ENCODE measurements at regions not wholly inside any gene's neighbourhood (a gene's known extent, or its start where the extent isn't known, plus 50 kb on each side); places are given as distances from the start of the nearest gene placed in this dataset.

- ChIA-PET POLR2A (ENCODE audit: partially characterized antibody) (no interaction called here), CTCF (ENCODE audit: partially characterized antibody) (interaction anchor here (5.6 kb wide), 1 partner anchor 12 kb away, joined by 50 read pairs; no protein-coding TSS in a partner anchor)
- Histone ChIP-seq H4K91ac (replicated peaks; ENCODE audit: insufficient read length, low read length) (no peak overlapping the region), H3K23ac (ENCODE audit: insufficient read length) (no peak overlapping the region), H2AK5ac (ENCODE audit: low read depth, low read length) (no peak overlapping the region), H4K5ac (ENCODE audit: insufficient read length, low read depth, low read length) (no peak overlapping the region), H3K4me1 (replicated peaks in 1 of 4; ENCODE audit: control insufficient read depth in 3 of 4, insufficient read depth in 4 of 4, low read length in 3 of 4) (no peaks in the 10 kb centered on the region), H2AFZ (ENCODE audit: low read length) (no peak overlapping the region), H3K18ac (ENCODE audit: extremely low read depth, low read length) (no peak overlapping the region), H4K8ac (ENCODE audit: extremely low read depth, insufficient read depth, low read length) (no peak overlapping the region), H3K4me2 (ENCODE audit: insufficient read depth in 1 of 2, low read depth in 2 of 2, low read length in 2 of 2) (no peak overlapping the region), H3K4ac (replicated peaks; ENCODE audit: insufficient read length, low read depth, low read length) (no peak overlapping the region), H2BK12ac (ENCODE audit: low read depth, low read length) (no peak overlapping the region), H3K79me1 (ENCODE audit: low read depth, low read length) (no peaks in the 10 kb centered on the region), H3K27me3 (replicated peaks in 1 of 4; ENCODE audit: control insufficient read depth in 3 of 4, extremely low read depth in 1 of 4, insufficient read depth in 3 of 4, low read length in 3 of 4) (no peaks in the 10 kb centered on the region), H3K14ac (ENCODE audit: insufficient read length) (no peak overlapping the region), H4K20me1 (replicated peaks in 1 of 2; ENCODE audit: control insufficient read depth in 1 of 2, insufficient read depth in 2 of 2, low read length in 2 of 2) (no peaks in the 10 kb centered on the region), H2BK15ac (ENCODE audit: low read length) (no peak overlapping the region), H3K9ac (replicated peaks in 1 of 4; ENCODE audit: extremely low read depth in 1 of 4, low read depth in 3 of 4, low read length in 3 of 4) (no peak overlapping the region), H3K56ac (replicated peaks; ENCODE audit: insufficient read length, low read depth, low read length) (no peak overlapping the region), H2BK120ac (replicated peaks; ENCODE audit: low read depth, low read length) (no peak overlapping the region), H3K23me2 (ENCODE audit: low read depth, low read length) (no peaks in the 10 kb centered on the region; the same call in 1 of the 2 replicates), H2BK5ac (ENCODE audit: low read depth, low read length) (no peak overlapping the region), H3K36me3 (ENCODE audit: control insufficient read depth in 2 of 4, insufficient read depth in 4 of 4, low read length in 3 of 4) (no peaks in the 10 kb centered on the region), H3K27ac (ENCODE audit: low read depth, low read length) (no peak overlapping the region), H3K9me3 (ENCODE audit: insufficient read depth in 2 of 2, low read depth in 1 of 2, low read length in 1 of 2) (no peaks in the 10 kb centered on the region), H3K79me2 (ENCODE audit: control insufficient read depth in 1 of 2, insufficient read depth in 2 of 2, low read length in 2 of 2) (no peaks in the 10 kb centered on the region), H3K4me3 (ENCODE audit: extremely low read depth in 1 of 4, insufficient read depth in 2 of 4, low read depth in 3 of 4, low read length in 4 of 4) (no peak overlapping the region), H2BK20ac (ENCODE audit: low read length) (no peak overlapping the region)
- DNase-seq (ENCODE audit: low read depth in 1 of 2, low spot score in 2 of 2): no peak
- FAIRE-seq: no peak
- peak; percentile 61 to 74 for TF ChIP-seq RAD21 (IDR thresholded peaks at IDR 0.05 in 1 of 2, conservative IDR thresholded peaks at IDR 0.05 in 1 of 2; ENCODE audit: low read depth in 2 of 2, low read length in 2 of 2)
- peak; percentile 37; the same call in 1 of the 2 replicates for TF ChIP-seq BACH1 (IDR thresholded peaks at IDR 0.05; ENCODE audit: low read length)
- no peak for TF ChIP-seq EZH2 (IDR thresholded peaks at IDR 0.05; ENCODE audit: low read depth, low read length, severe bottlenecking)
- peak in 2 of 3 experiments; percentile 22 to 44; a peak in 2 of 4 replicates for TF ChIP-seq CTCF (IDR thresholded peaks at IDR 0.05; ENCODE audit: control extremely low read depth in 1 of 3, insufficient read depth in 1 of 3, low read depth in 1 of 3, low read length in 3 of 3)
- 84% methylated on average over 6 of the region's 6 CpGs; no CpG with 5 or more reads in 1 of the 2 experiments for WGBS, 2 experiments (ENCODE audit: extremely low coverage in 1 of 2, insufficient coverage in 1 of 2, insufficient read length in 1 of 2, insufficient replicate concordance in 2 of 2, low coverage in 1 of 2, low lambda C conversion rate in 2 of 2, missing lambda C conversion rate in 1 of 2)
These were observed 159.3 kb downstream of the TSEN15 start for GRCh38 chr1:184210862-184211261.
